HG03097 (cell line): ENCODE measurements at regions not wholly inside any gene's neighbourhood (a gene's known extent, or its start where the extent isn't known, plus 50 kb on each side); places are given as distances from the start of the nearest gene placed in this dataset.
"Not testable (repeated sequence)": the region's sequence is repeated elsewhere in the genome, so short reads cannot be mapped to it uniquely, and the experiment has no call there.

Experiments
- ATAC-seq: cut with Tn5 transposase; IDR thresholded peaks from one replicate; pipeline ENCODE4 v1.9.1; 2021; ENCODE audit not compliant: unreplicated experiment, low FRiP score

- no peak for ATAC-seq
These were observed 438.1 kb upstream of the SMIM21 start for GRCh38 chr18:75865639-75866038.

DNA sequence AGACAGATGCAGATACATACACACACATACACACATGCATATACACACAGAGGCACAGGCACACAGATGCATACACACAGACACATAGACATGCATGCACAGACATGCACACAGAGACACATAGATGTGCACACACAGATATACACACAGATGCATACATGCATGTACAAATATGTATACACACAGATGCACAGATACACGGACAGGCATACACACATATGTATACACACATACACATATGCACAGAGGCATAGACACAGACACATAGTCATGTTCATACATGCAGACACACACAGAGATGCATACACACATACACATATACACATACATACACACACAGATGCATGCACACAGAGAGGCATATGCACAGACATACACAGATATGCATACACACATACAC is 437.3 kb upstream of the SMIM21 start:
- no peak for ATAC-seq

GRCh38 chr18:75863696-75864095 is 436.2 kb upstream of the SMIM21 start:
- no peak for ATAC-seq

DNA sequence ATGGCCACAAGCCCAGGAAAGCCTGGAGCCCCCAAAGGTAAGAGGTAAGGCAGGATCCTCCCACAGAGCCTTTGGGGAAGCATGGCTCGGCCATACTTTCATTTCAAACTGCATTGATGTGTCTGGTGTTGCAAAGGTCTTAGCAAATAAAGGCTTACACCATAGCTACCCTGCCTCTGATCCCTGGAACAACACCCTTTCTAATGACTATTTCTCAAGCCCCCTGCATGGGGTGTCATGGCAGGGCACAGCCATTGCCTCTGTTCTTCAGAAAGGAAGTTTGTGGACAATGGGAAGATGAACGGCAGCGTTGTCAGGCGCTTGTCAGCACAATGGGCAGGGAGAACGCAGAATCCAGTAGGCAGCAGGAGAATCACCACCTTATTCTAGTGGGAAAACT is 435.0 kb upstream of the SMIM21 start:
- ATAC-seq = no peak

- no peak for ATAC-seq
These were observed 432.7 kb upstream of the SMIM21 start for GRCh38 chr18:75860166-75860565.

DNA sequence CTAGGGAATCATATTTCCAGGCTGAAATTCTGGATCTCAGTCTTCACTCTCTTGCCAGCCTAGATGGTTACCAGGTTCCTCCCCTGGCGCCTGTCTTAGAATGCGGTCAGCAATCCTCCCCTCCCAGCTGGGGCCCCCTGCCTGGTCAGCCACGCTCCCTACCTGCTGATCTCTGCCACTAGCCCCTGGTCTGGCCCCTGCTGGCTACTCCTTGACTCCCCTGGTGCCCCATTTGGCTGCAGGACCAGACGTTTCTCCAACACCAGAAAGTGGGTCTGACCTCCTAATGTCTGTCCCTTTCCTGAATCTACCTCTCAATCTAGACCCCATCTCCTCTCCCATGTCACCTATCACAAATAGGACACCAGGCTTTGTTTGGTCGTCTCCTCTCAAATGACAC is 432.0 kb upstream of the SMIM21 start:
- no peak for ATAC-seq

- no peak for ATAC-seq
These were observed 431.3 kb upstream of the SMIM21 start for GRCh38 chr18:75858754-75859153.

DNA sequence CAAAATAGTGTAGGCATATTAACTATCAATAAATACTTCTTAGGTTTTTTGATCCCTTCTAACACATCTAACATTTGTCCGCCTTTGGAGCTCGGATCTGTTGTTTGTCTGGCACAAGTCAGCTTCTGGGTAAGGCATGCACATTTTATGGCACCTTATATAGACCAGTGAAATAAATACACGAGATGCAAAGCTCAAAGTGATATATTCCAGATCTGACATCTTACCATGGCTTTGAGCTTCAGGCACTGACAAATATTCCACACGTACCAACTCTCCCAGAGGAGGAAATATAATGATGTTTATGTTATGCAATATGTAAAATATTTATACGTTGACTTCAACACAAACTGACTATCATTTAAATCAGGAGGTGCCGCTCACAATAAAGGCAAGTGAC is 430.1 kb upstream of the SMIM21 start:
- no peak for ATAC-seq

GRCh38 chr18:75854808-75855207 is 427.3 kb upstream of the SMIM21 start:
- no peak for ATAC-seq

DNA sequence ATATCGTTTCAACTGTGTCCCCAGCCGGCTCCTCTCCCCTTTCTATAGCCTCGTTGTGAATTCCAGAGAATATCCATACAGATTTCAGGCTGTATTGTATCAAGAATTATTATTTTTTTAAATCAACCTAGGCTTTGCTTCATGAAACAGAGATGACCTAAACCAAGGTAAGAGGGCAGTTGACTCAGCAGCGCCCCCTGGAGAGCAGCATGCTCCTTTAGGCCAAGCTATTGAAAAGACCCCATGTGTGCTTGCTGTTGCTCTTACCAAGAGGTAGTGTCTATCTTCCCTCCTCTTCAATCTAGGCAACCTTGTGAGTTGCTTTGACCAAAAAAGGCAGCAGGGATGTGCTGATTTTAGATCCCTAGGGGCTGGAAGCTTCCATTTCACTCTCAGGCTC is 426.7 kb upstream of the SMIM21 start:
- no peak for ATAC-seq

- no peak for ATAC-seq
These were observed 418.8 kb upstream of the SMIM21 start for GRCh38 chr18:75846321-75846720.

GRCh38 chr18:75845413-75845812 is 417.9 kb upstream of the SMIM21 start:
- ATAC-seq = no peak

GRCh38 chr18:75844146-75844545 is 416.6 kb upstream of the SMIM21 start:
- no peak for ATAC-seq

DNA sequence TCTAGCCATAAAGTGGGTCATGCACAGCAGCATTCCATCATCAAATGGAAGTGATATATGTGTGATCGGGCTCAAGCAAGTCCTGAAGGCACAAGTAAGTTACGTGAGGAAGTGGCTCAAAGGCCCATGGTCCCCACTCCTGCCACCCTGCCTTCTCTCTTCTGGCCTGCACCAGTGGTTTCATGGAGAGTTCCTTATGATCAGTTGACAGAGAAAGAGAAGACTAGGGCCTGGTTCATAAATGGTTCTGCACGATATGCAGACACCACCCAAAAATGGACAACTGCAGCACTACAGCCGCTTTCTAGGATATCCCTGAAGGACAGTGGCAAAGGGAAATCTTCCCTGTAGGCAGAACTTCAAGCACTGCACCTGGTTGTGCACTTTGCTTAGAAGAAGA is 412.6 kb upstream of the SMIM21 start:
- no peak for ATAC-seq

GRCh38 chr18:75839686-75840085 is 412.2 kb upstream of the SMIM21 start:
- ATAC-seq = not testable (repeated sequence)

DNA sequence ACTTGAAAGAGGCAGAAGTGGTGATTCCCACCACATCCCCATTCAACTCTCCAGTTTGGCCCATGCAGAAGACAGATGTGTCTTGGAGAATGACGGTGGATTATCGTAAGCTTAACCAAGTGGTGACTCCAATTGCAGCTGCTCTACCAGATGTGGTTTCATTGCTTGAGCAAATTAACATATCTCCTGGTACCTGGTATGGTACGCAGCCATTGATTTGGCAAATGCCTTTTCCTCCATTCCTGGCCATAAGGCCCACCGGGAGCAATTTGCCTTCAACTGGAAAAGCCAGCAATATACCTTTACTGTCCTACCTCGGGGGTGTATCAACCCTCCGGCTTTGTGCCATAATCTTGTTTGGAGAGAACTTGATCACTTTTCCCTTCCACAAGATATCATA is 411.5 kb upstream of the SMIM21 start:
- no peak for ATAC-seq

- no peak for ATAC-seq
These were observed 409.8 kb upstream of the SMIM21 start for GRCh38 chr18:75837316-75837715.

- ATAC-seq = no peak
These were observed 409.0 kb upstream of the SMIM21 start for GRCh38 chr18:75836516-75836915.

GRCh38 chr18:75831960-75832359 is 404.5 kb upstream of the SMIM21 start:
- ATAC-seq = no peak

DNA sequence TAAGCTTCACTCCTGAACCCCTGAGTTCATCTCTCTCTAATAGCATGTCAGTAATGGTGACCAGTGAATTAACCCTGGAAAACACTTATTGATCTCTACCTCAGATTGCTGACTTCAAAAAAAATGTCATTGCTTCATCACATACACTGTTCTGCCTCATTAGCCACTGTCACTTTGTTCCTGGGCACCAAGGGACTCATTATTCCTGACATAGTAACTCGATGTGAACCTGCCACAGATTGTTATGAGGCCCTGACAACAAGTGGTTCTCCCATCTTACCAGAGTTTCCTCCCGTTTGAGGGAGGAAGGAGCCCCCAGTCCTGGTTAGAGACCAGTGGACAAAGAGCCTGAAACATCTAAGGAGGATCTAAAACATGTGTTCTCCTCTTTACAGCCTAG is 403.3 kb upstream of the SMIM21 start:
- ATAC-seq = no peak

- ATAC-seq = no peak
These were observed 401.6 kb upstream of the SMIM21 start for GRCh38 chr18:75829091-75829490.

- no peak for ATAC-seq
These were observed 400.9 kb upstream of the SMIM21 start for GRCh38 chr18:75828379-75828778.

GRCh38 chr18:75827751-75828287 is 400.3 kb upstream of the SMIM21 start:
- ATAC-seq = no peak
